ENCODE measurements at regions not wholly inside any gene's neighbourhood (a gene's known extent, or its start where the extent isn't known, plus 50 kb on each side); places are given as distances from the start of the nearest gene placed in this dataset.

- TF ChIP-seq REST (IDR thresholded peaks at IDR 0.05; ENCODE audit: borderline replicate concordance) (no peak), CTCF (IDR thresholded peaks at IDR 0.05; ENCODE audit: poor library complexity, severe bottlenecking) (no peak), POLR2AphosphoS5 (IDR thresholded peaks at IDR 0.05) (no peak), EZH2 (IDR thresholded peaks at IDR 0.05; ENCODE audit: borderline replicate concordance, insufficient read depth, low read length, poor library complexity, severe bottlenecking) (no peak), EP300 (conservative IDR thresholded peaks at IDR 0.05; ENCODE audit: poor library complexity, severe bottlenecking) (no peak)
Observed at GRCh38 chr11:127195501-127196120, 195.0 kb upstream of the KIRREL3 start.
